ENCODE measurements at regions not wholly inside any gene's neighbourhood (a gene's known extent, or its start where the extent isn't known, plus 50 kb on each side); places are given as distances from the start of the nearest gene placed in this dataset.

- DNase-seq (ENCODE audit: low read depth in 4 of 4, low spot score in 3 of 4), result no peak
Measured at GRCh38 chr3:162743091-162743490, 1246.5 kb downstream of the OTOL1 start.

DNA sequence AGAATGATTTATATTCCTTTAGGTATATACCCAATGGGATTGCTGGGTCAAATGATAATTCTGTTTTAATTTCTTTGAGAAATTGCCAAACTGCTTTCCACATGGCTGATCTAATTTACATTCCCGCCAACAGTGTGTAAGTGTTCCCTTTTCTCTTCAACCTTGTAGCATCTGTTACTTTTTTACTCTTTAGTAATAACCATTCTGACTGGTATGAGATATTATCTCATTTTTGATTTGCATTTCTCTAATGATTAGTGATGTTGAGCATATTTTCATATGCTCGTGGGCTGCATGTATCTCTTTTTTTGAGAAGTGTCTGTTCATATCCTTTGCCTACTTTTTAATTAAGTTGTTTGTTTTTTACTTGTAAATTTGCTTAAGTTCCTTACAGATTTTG lies 1264.2 kb downstream of the OTOL1 start:
- no peak for DNase-seq (ENCODE audit: low read depth in 4 of 4, low spot score in 3 of 4)

GRCh38 chr3:162764051-162764807 lies 1267.6 kb downstream of the OTOL1 start:
- DNase-seq (ENCODE audit: low read depth in 4 of 4, low spot score in 3 of 4), result no peak

DNA sequence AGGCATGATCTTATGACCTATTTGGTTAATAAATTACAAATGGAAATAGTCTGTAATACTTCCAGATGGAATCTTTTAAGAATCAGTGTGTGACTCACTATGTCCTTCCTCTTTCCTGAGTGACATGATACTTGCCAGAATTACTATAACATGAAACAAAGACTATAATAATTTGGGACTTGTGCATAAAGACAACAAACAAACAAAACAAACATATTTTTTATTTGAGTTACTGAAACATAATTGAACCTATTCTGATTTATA lies 1268.1 kb downstream of the OTOL1 start:
- no peak for DNase-seq (ENCODE audit: low read depth in 4 of 4, low spot score in 3 of 4)

DNA sequence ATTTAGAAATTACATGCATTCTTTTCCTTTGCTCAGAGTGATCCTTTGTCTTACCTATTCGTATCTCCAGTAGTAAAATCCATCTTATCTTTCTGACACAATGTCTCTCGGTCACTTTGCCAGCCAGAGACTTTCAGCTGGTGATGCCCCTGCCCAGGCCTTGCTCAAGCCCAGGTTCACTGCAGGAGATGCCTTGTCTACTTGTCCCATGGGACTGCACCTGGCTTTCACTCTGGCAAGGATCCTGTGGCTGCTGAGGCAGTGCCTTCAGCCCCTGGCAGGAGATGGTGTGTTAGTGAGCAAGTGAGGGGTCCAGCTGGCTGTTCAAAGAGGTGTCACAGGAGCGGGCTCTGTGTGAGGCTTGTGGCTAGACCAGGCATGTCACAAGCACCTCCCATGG lies 1268.9 kb downstream of the OTOL1 start:
- no peak for DNase-seq (ENCODE audit: low read depth in 4 of 4, low spot score in 3 of 4)

DNA sequence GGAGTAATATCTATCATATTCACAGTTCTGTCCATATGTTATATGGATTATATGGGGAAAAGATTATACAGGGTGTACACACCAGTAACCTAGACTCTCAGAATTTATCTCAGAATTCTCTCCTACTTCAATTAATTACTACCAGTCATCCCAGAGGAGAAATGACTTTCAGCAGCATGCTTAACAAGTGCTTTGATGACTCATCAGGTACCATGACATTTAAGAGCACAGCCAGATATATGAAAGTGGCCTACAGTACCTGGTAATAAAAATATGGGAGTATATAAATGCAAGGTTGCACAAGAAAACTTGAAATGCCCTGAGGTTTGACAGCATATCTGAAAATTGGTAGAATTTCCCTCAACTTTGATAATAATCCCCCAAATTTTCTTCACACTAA lies 1273.0 kb downstream of the OTOL1 start:
- DNase-seq (ENCODE audit: low read depth in 4 of 4, low spot score in 3 of 4), result no peak

- no peak for DNase-seq (ENCODE audit: low read depth in 4 of 4, low spot score in 3 of 4)
Measured at GRCh38 chr3:162770551-162770950, 1273.9 kb downstream of the OTOL1 start.

DNA sequence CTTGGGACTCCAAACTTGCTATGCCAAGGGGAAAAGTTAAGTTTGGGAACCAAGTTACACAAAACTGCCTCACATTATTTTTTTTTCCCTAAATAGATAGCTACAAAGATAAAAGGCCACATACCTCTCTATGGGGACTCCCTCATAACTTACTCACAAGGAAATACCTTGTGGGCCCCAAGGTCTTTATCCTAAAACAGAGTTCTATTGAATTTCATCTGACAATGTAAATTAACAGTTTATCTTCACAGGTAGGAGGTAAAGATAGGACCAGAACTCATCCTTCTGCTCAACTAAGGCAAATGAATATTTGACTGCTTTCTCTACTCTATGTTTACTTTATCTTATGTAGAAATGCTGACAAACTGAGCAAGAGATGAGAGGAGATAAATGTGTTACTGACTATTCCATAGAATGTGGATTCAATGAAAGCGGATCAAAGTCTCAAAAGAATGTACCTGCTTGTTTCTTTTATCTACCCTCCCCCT lies 1278.0 kb downstream of the OTOL1 start:
- DNase-seq (ENCODE audit: low read depth in 4 of 4, low spot score in 3 of 4), result no peak

DNA sequence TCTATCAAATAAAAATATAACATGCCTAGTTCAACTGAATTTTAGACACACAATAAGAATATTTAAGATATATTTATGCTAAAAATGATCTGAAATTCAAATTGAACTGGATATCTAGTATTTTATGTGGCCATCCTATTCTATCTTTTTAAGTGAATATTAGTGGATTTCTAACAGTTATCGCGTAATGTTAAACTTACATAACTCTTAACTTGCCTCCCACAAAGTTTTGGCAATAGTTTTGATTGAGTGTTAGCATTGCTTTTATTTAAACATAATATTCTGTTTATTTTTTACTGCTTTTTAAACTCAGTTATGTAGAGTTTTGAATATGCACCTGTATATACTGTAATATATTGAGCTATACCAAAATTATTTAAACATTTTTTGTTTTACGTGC lies 1279.5 kb downstream of the OTOL1 start:
- DNase-seq (ENCODE audit: low read depth in 4 of 4, low spot score in 3 of 4), result no peak

GRCh38 chr3:162777118-162777517 lies 1280.5 kb downstream of the OTOL1 start:
- DNase-seq (ENCODE audit: low read depth in 4 of 4, low spot score in 3 of 4), result no peak

GRCh38 chr3:162780313-162780712 lies 1283.7 kb downstream of the OTOL1 start:
- no peak for DNase-seq (ENCODE audit: low read depth in 4 of 4, low spot score in 3 of 4)

GRCh38 chr3:162799910-162800309 lies 1303.3 kb downstream of the OTOL1 start:
- no peak for DNase-seq (ENCODE audit: low read depth in 4 of 4, low spot score in 3 of 4)

- DNase-seq (ENCODE audit: low read depth in 4 of 4, low spot score in 3 of 4), result no peak
Measured at GRCh38 chr3:162802228-162802965, 1305.8 kb downstream of the OTOL1 start.

DNA sequence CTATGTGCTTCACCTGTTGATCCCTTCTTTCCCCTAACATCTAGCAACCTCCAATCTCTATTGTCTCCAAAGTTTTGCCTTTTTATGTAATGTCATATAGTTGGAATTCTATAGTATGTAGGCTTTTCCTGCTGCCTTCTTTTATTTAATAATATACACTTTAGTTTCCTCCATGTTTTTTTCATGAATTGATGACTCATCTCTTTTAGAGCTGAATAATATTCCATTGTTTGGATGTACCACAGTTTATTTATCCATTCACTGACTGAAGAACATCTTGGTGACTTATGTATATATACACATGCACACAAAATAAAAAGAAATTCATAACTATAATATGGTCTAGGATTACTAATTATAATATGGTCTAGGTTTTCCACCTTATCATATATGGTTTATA lies 1314.2 kb downstream of the OTOL1 start:
- DNase-seq (ENCODE audit: low read depth in 4 of 4, low spot score in 3 of 4), result no peak

DNA sequence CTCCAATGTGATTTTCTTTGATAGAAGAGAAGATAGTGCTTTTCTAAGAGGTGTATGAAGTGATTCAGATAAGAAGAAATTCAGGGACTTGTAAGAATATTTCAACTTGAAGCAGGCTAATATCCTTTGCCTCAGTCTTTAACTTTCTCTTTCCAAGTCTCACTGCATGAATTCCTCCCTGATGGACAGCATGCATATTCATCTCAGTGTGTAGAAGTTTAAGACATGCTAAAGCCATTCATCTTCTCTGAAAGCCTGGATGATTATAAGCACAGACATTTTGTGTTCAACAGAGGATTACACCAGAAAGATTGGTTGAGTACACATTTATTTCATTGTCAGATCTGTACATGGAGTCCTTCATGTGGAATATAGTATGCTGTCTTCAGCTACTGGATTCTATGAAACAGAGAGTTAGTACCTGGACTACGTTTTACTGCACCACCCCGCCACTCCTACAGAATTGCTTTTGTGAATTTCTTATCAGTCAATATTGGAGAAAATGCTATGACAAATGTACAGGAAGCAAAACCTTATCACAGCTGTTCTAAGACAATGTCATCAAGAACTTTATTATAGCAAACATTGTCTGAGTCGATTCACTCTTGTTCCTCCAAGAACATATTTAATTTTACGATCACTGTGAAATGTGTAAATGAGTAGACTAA lies 1346.1 kb downstream of the OTOL1 start:
- no peak for DNase-seq (ENCODE audit: low read depth in 4 of 4, low spot score in 3 of 4)

DNA sequence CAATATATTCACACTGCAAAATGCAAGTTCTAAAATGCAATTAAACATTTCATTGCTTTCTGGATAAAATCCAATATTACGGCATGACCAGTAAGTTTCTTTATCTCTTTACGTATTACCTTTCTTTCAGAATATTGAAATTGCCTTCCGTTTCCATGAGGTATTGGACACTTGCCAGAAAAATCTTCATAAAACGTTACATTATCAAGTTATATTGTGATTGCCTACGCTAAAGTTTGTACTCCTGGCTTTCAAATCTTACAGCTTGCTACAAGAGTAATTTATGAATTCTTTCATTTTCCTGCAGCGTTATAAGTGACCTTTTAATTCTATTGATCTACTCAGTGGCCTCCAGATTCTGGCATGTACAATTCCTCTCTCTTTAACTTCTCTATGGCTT lies 1349.3 kb downstream of the OTOL1 start:
- no peak for DNase-seq (ENCODE audit: low read depth in 4 of 4, low spot score in 3 of 4)

GRCh38 chr3:162847511-162847910 lies 1350.9 kb downstream of the OTOL1 start:
- DNase-seq (ENCODE audit: low read depth in 4 of 4, low spot score in 3 of 4), result no peak

DNA sequence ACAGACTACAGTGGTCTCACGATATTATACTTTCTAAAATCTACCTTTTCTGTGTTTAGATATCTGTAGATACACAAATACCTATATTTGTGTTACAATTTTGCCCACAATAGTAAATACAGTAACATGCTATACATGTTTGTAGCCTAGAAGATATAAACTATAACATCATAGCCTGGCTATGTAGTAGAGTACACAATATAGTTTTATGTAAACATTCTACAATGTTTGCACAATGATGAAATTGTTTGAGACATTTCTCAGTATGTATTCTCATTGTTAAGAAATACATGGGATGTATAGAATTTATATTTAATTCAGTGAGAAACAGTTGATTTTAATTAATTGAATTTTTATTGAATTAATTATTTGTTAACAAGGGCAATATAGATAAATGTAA lies 1367.0 kb downstream of the OTOL1 start:
- DNase-seq (ENCODE audit: low read depth in 4 of 4, low spot score in 3 of 4), result no peak

GRCh38 chr3:162865466-162865865 lies 1368.9 kb downstream of the OTOL1 start:
- no peak for DNase-seq (ENCODE audit: low read depth in 4 of 4, low spot score in 3 of 4)

DNA sequence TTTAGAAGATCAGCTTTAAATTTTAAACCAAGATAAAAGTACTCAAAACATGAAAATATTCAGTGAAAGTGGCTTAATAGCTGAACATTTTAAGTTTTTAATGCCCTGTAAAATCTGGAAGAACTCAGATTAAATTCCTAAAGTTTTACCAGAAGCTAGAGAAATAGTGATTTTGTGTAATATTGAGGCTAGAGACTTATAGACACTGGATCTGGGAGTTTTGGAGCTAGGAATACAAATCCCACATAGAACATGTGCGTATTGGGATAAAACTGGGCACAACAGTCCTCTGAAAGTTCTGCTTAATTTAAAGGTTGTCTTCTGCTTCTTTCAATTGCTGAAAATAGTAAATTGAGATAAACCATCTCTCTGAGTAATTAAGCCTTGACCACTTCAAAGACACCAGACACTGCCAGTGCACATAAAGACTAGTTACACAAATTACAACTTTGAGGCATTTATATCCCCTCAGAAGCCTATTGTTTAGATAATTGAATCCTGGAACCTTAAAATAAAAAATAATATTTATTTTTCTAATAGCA lies 1382.5 kb downstream of the OTOL1 start:
- no peak for DNase-seq (ENCODE audit: low read depth in 4 of 4, low spot score in 3 of 4)

GRCh38 chr3:162884373-162884772 lies 1387.8 kb downstream of the OTOL1 start:
- no peak for DNase-seq (ENCODE audit: low read depth in 4 of 4, low spot score in 3 of 4)

Data from left renal pelvis (tissue), 4 donors.